Fibroblast of lung (primary cell): ENCODE measurements at regions not wholly inside any gene's neighbourhood (a gene's known extent, or its start where the extent isn't known, plus 50 kb on each side); places are given as distances from the start of the nearest gene placed in this dataset.

ENCODE experiments used
- DNase-seq, 2 donors: peaks; one replicate each; pipeline versions ENCODE4 v3.0.0 to v3.0.0-alpha.2; 2010; ENCODE audit warnings: low read depth in 2 of 2
- H2AFZ ChIP-seq: 2 replicates; pipeline ENCODE4 v1.5.1; 2012; ENCODE audit warnings: low read length, control low read depth, inconsistent platforms
- H3K27ac ChIP-seq: 2 replicates; pipeline ENCODE4 v1.5.1; 2011; ENCODE audit warnings: low read length, control low read depth; ENCODE audit not compliant: insufficient read depth
- H3K27me3 ChIP-seq: 2 replicates; pipeline ENCODE4 v1.5.1; 2011; ENCODE audit warnings: mild to moderate bottlenecking, low read length; ENCODE audit not compliant: control insufficient read depth, insufficient read depth
- H3K36me3 ChIP-seq: 2 replicates; pipeline ENCODE4 v1.5.1; 2011; ENCODE audit warnings: low read length; ENCODE audit not compliant: control insufficient read depth, insufficient read depth
- H3K4me1 ChIP-seq: 2 replicates; pipeline ENCODE4 v1.5.1; 2011; ENCODE audit warnings: low read length; ENCODE audit not compliant: control insufficient read depth, insufficient read depth; ENCODE audit errors: extremely low read depth
- H3K4me2 ChIP-seq: 2 replicates; pipeline ENCODE4 v1.5.1; 2011; ENCODE audit warnings: low read length, control low read depth; ENCODE audit not compliant: insufficient read depth; ENCODE audit errors: extremely low read depth
- H3K4me3 ChIP-seq, 4 experiments: fragments of 200-600 bp in 1 of 4; sonication (generic) in 1 of 4; replicated peaks in 1 of 4; 2 replicates each; pipeline ENCODE4 v1.5.1; 2011 to 2016; ENCODE audit warnings: low read length in 4 of 4, low read depth in 3 of 4, mild to moderate bottlenecking in 3 of 4, control low read depth in 2 of 4, inconsistent platforms in 1 of 4, mixed read lengths in 1 of 4; ENCODE audit not compliant: insufficient read depth in 1 of 4; ENCODE audit errors: control extremely low read depth in 1 of 4
- H3K79me2 ChIP-seq: 2 replicates; pipeline ENCODE4 v1.5.1; 2012; ENCODE audit warnings: mild to moderate bottlenecking, low read length, inconsistent platforms; ENCODE audit not compliant: control insufficient read depth, insufficient read depth
- H3K9ac ChIP-seq: 2 replicates; pipeline ENCODE4 v1.5.1; 2011; ENCODE audit warnings: mild to moderate bottlenecking, low read length, control low read depth; ENCODE audit not compliant: insufficient read depth
- H3K9me3 ChIP-seq: 2 replicates; pipeline ENCODE4 v1.5.1; 2012; ENCODE audit warnings: low read depth, low read length; ENCODE audit not compliant: control insufficient read depth, insufficient read depth
- H4K20me1 ChIP-seq: 2 replicates; pipeline ENCODE4 v1.5.1; 2011; ENCODE audit warnings: low read length; ENCODE audit not compliant: control insufficient read depth, insufficient read depth; ENCODE audit errors: extremely low read depth
- EZH2 ChIP-seq: IDR thresholded peaks from 2 replicates; pipeline ENCODE4 v1.5.1; 2012; ENCODE audit warnings: low read length, control low read depth, mild to moderate bottlenecking; ENCODE audit errors: missing control alignments
- TF ChIP-seq, protein P1 (sequence below), 2 donors: IDR thresholded peaks in 1 of 2; conservative IDR thresholded peaks in 1 of 2; 1 replicate in 1 of 2; 2 replicates in 1 of 2; pipeline ENCODE4 v1.5.1; 2011 to 2012; ENCODE audit warnings: low read length in 2 of 2, control low read depth in 1 of 2, inconsistent platforms in 1 of 2, low read depth in 1 of 2, mild to moderate bottlenecking in 1 of 2

DNA sequence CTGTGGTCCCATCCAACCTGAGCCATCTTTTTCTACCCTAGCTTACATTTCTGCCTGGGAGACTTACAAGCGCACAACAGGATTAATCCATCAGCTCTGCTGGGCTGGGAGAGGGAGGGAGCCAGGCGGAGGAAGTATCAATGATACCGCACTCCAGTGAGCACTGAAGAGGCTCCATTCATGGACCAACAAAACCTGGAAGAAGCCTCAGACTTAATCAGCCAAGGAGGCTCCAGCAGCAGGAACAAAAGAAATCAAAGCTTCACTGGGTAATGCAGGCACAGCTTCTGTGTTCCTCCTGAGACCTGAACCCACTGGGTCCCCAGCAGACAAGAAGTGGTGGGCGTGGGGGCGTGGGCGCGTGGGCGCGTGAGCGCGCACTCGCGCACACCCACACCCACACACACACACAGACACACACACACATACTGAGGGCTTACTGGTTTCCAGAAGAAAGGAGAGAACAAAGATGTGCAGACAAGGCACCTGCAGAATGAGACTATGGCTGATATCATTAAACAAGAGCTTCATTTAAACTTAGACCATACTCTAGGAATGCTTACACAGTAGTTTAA lies 87.0 kb upstream of the BOC start:
- H3K27me3 ChIP-seq = no peaks in the 10 kb centered on the region
- H3K4me1 ChIP-seq = no peaks in the 10 kb centered on the region
- H4K20me1 ChIP-seq = no peaks in the 10 kb centered on the region
- no peak overlapping the region for H3K9ac ChIP-seq
- no peak overlapping the region for H3K4me3 ChIP-seq
- no peaks in the 10 kb centered on the region for H3K36me3 ChIP-seq
- no peak for DNase-seq
- no peak overlapping the region for H2AFZ ChIP-seq
- no peak overlapping the region for H3K27ac ChIP-seq
- H3K79me2 ChIP-seq = no peaks in the 10 kb centered on the region
- no peak for TF ChIP-seq EZH2
- H3K4me2 ChIP-seq = no peak overlapping the region
- H3K9me3 ChIP-seq = no peaks in the 10 kb centered on the region

DNA sequence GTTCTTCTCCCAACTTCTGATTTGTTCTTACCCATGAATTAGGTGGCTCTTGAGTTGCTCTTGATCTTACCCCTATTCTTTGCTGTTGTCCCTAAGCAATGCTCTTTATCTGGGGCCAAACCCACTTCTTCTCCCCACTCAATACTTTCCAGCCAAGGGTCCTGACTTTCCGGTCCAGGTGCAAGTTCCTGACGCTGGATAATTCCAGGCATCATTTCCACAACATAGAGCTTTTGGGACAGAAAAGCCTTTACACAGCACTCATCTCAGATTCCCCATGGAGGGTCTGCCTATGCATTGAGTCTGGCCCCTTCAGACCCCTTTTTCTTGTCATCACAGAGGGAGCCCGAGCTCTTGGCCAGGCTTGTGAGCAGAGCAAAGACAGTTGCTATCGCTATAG lies 85.4 kb upstream of the BOC start:
- H3K27me3 ChIP-seq = no peaks in the 10 kb centered on the region
- no peak overlapping the region for H3K9ac ChIP-seq
- H3K27ac ChIP-seq = no peak overlapping the region
- no peaks in the 10 kb centered on the region for H3K9me3 ChIP-seq
- no peak for TF ChIP-seq EZH2
- TF ChIP-seq, protein P1, sequence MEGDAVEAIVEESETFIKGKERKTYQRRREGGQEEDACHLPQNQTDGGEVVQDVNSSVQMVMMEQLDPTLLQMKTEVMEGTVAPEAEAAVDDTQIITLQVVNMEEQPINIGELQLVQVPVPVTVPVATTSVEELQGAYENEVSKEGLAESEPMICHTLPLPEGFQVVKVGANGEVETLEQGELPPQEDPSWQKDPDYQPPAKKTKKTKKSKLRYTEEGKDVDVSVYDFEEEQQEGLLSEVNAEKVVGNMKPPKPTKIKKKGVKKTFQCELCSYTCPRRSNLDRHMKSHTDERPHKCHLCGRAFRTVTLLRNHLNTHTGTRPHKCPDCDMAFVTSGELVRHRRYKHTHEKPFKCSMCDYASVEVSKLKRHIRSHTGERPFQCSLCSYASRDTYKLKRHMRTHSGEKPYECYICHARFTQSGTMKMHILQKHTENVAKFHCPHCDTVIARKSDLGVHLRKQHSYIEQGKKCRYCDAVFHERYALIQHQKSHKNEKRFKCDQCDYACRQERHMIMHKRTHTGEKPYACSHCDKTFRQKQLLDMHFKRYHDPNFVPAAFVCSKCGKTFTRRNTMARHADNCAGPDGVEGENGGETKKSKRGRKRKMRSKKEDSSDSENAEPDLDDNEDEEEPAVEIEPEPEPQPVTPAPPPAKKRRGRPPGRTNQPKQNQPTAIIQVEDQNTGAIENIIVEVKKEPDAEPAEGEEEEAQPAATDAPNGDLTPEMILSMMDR (conservative IDR thresholded peaks at IDR 0.05 in 1 of 2, IDR thresholded peaks at IDR 0.05 in 1 of 2; ENCODE audit: low read depth in 1 of 2, low read length in 2 of 2) = no peak
- H4K20me1 ChIP-seq = no peaks in the 10 kb centered on the region
- no peaks in the 10 kb centered on the region for H3K36me3 ChIP-seq
- no peaks in the 10 kb centered on the region for H3K79me2 ChIP-seq
- H2AFZ ChIP-seq = no peak overlapping the region
- H3K4me3 ChIP-seq = no peak overlapping the region
- no peak overlapping the region for H3K4me2 ChIP-seq
- no peak for DNase-seq
- H3K4me1 ChIP-seq = no peaks in the 10 kb centered on the region

DNA sequence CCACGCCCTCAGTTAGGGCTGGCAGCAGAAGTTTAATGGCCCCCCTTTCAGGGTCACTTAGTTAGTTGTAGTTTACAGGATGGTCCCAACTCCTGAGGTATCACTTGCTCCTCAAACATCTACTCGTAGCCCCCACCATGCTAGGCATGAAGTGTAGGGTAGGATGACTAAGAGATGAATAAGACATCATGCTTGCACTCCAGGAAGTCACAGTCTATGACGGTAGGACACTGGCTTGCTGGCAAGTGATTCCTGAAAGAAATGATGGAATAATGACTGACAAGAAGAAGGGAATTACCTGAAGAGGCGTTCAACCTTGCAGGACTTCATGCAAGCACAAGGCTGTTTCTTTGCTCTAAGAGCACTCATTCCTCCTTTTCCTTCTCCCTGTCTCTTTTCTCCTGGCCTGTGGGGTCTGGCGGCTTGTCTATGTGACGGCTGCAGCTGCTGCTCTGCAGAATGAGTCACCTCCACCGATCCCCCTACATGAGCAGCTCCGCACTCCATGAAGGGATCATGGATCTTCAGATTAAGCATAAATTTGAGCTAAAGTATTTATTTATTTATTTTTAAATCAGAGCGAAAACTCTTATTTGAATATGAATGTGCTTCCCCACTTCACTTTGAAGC lies 82.9 kb upstream of the BOC start:
- H3K4me3 ChIP-seq = no peak overlapping the region
- no peak overlapping the region for H3K9ac ChIP-seq
- no peaks in the 10 kb centered on the region for H3K36me3 ChIP-seq
- peaks cover 3% of the 10 kb centered on the region for H3K4me1 ChIP-seq
- H2AFZ ChIP-seq = no peak overlapping the region
- H3K9me3 ChIP-seq = no peaks in the 10 kb centered on the region
- peak in 1 of 2 donors; percentile 60 for DNase-seq
- no peaks in the 10 kb centered on the region for H3K79me2 ChIP-seq
- no peak overlapping the region for H3K27ac ChIP-seq
- no peak overlapping the region for H3K4me2 ChIP-seq
- H3K27me3 ChIP-seq = no peaks in the 10 kb centered on the region
- no peaks in the 10 kb centered on the region for H4K20me1 ChIP-seq
- TF ChIP-seq EZH2 = no peak
- TF ChIP-seq, protein P1 (conservative IDR thresholded peaks at IDR 0.05 in 1 of 2, IDR thresholded peaks at IDR 0.05 in 1 of 2; ENCODE audit: low read depth in 1 of 2, low read length in 2 of 2) = no peak
